GM18870 (cell line): ENCODE measurements at regions not wholly inside any gene's neighbourhood (a gene's known extent, or its start where the extent isn't known, plus 50 kb on each side); places are given as distances from the start of the nearest gene placed in this dataset.

Experiments
- ATAC-seq: cut with Tn5 transposase; IDR thresholded peaks from one replicate; pipeline ENCODE4 v1.9.1; 2021; ENCODE audit warnings: moderate library complexity; ENCODE audit not compliant: unreplicated experiment

- no peak for ATAC-seq
Observed at GRCh38 chr20:24378661-24379483, 90.6 kb upstream of the SYNDIG1 start.

- ATAC-seq, result no peak
Observed at GRCh38 chr20:24376311-24377099, 92.9 kb upstream of the SYNDIG1 start.

GRCh38 chr20:24373372-24373771, 96.1 kb upstream of the SYNDIG1 start:
- ATAC-seq, result no peak

GRCh38 chr20:24370911-24371695, 98.3 kb upstream of the SYNDIG1 start:
- no peak for ATAC-seq

- ATAC-seq, result no peak
Observed at GRCh38 chr20:24370249-24370648, 99.2 kb upstream of the SYNDIG1 start.

- no peak for ATAC-seq
Observed at GRCh38 chr20:24368253-24368652, 101.2 kb upstream of the SYNDIG1 start.

- no peak for ATAC-seq
Observed at GRCh38 chr20:24366336-24367004, 103.0 kb upstream of the SYNDIG1 start.

GRCh38 chr20:24365670-24366069, 103.8 kb upstream of the SYNDIG1 start:
- no peak for ATAC-seq

GRCh38 chr20:24364482-24364881, 104.9 kb upstream of the SYNDIG1 start:
- no peak for ATAC-seq

- ATAC-seq, result no peak
Observed at GRCh38 chr20:24363031-24363430, 106.4 kb upstream of the SYNDIG1 start.

- ATAC-seq, result no peak
Observed at GRCh38 chr20:24362080-24362479, 107.3 kb upstream of the SYNDIG1 start.

GRCh38 chr20:24361541-24361940, 107.9 kb upstream of the SYNDIG1 start:
- no peak for ATAC-seq

- no peak for ATAC-seq
Observed at GRCh38 chr20:24360531-24360930, 108.9 kb upstream of the SYNDIG1 start.

GRCh38 chr20:24359321-24360027, 110.0 kb upstream of the SYNDIG1 start:
- no peak for ATAC-seq

- ATAC-seq, result no peak
Observed at GRCh38 chr20:24357931-24358330, 111.5 kb upstream of the SYNDIG1 start.

- ATAC-seq, result no peak
Observed at GRCh38 chr20:24357177-24357576, 112.3 kb upstream of the SYNDIG1 start.

- ATAC-seq, result no peak
Observed at GRCh38 chr20:24353135-24353690, 116.2 kb upstream of the SYNDIG1 start.

GRCh38 chr20:24350923-24351368, 118.5 kb upstream of the SYNDIG1 start:
- ATAC-seq, result no peak

- no peak for ATAC-seq
Observed at GRCh38 chr20:24341781-24342180, 127.6 kb upstream of the SYNDIG1 start.

- ATAC-seq, result no peak
Observed at GRCh38 chr20:24340933-24341332, 128.5 kb upstream of the SYNDIG1 start.
